DMS53 (cell line): ENCODE measurements at regions not wholly inside any gene's neighbourhood (a gene's known extent, or its start where the extent isn't known, plus 50 kb on each side); places are given as distances from the start of the nearest gene placed in this dataset.
"Not testable (repeated sequence)": the region's sequence is repeated elsewhere in the genome, so short reads cannot be mapped to it uniquely, and the experiment has no call there.

ENCODE experiments used
- DNase-seq: peaks from one replicate; lab custom pipeline; 2025; lab: John Stamatoyannopoulos, UW

DNA sequence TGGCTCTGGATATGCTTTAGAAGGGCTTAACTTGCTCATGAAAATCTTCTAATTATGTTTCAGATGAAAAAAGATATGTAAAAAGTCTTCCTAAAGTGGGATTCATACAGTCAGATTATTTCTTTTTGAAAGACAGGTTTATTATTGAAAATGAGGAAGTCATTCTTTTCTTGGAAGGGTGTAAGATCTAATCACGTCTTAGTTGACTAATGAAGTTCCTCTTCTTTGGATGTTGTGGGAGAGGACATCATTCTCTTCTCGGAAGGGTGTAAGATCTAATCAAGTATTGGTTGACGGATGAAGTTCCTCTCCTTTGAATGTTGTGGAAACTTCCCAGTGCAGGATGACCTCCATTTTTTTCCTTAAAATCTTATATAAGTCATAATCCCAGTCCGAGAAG, 74.9 kb downstream of the ALG10 start:
- DNase-seq = no peak

DNA sequence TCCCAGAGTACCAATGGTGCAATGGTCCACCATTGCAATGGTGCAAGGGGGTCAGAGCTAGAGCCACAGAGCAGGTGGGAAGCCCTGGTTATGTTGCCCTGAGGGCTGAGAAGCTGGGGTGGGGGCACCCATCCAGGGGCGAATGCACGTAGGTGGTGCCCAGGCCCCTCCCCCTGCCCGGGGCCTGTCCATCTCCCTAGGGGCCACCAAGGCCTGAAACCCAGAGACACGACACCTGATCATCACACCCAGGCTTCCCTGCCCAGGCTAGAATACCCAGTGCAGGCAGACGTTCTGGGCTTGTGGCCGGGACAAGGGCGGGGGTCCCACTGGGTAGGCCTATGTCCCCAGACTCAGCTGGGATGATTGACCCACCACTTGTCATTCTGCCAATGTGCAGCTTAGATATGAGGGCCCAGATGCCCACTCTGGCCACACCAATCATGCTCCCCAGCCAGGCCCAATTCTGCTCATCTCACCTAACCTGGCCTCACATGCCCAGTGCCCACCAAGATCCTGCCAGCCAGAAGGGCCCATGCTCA, 83.2 kb downstream of the ALG10 start:
- DNase-seq = no peak

DNA sequence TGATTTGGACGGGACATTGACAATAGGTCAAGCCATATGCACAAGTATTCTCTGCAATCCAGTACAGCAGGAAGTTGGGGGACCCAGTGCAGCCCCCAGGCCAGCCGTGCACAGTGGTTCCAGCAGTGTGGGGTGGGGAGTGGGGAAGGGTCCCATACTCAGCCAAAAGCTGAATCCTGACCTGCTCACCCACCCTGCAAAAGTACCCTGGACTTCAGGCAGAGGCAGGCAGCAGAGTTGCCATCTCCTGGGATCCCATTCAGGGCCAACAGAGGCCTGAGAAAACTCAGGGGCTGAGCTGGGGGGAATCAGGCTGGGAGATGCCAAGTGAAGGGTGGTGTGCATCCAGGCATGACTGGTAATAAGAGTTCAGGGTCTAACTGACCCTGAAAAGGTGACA, 83.9 kb downstream of the ALG10 start:
- DNase-seq = no peak

DNA sequence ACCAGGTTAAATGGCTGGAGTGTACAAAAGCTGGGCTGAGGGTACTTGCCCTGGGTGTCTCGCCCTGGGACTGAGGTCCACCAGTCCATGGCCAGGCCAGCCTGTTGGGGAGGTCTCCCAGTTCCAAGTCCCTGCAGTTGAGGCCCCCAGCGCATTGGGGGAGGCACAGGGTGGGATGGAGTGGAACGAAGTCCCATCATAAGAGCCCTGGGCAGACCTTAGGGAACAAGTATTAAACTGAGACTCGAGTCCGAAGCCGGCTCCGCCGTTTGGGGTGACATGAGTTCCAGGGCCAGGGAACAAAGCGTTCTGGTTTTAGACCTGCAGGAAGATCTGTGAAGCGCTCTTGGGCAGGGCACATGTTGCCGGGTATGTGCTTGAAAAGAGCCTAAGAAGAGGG, 84.7 kb downstream of the ALG10 start:
- DNase-seq = no peak

DNA sequence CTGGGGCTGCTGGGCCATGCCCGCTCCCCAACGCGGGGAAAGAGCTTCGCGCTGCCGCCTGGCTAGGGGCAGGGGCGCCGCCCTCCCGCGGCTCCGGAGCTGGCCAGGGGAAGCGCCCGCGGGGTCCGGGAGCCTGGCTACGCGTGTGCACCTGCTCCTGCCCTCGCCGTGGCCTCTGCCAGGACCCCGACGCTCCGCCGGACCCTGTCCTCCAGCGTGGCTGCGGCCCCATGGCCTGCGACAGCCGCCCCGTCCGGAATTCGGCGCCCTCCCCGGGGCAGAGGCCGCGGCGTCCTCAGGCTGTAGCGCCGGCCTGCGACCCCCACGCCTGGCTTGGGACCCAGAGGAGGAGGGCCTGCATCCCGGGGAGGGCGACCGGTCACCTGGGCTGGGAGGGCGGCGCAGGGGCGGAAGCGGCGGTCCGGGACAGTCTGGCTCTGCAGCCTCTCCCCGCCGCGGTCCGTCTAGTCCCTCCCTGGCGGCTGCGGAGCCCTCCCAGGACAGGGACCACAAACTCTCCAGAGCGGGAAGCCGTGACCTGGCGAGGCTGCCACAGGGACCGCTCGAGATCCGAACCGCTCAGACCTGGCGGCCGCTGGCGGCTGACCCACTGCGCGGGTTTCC, 85.6 kb downstream of the ALG10 start:
- DNase-seq = no peak

DNA sequence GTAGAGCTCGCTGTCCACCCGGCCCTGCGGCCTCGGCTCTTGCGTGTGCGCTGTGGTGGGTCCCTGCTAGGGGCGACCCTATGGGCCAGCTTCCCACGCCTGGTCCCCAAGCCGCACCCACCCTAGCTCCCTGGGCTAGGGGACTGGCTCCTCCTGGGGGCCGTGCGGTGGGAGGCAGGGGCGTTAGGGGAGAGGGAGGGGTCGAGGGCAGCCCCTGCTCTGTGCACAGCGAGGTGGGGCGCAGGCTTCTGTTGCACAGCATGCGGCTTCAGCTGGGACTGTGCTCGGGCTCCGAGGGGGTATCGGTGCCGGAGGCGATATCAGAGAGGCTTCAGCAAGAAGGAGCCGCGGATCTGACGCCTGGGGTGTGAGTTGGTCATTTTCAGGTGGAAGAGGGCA, 86.1 kb downstream of the ALG10 start:
- no peak for DNase-seq

DNA sequence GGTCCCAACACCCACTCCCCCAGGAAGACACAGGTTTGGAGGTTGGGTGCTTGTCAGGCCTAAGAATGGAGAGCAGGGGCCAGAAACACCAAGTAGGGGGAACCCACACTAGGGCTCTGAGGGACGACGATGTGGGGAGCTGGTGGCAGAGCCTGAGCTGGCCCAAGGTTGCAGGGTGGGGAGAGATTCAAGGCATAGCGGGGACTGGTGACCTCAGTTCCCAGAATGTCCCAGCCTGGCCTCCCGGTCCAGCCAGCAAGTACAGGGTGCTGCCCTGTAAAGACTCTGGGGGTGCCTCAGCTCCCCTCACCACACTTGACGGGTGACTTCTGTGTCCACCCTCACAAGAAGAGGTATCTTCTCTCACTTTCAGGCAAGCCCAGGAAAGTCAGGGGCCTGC, 86.7 kb downstream of the ALG10 start:
- DNase-seq = no peak

DNA sequence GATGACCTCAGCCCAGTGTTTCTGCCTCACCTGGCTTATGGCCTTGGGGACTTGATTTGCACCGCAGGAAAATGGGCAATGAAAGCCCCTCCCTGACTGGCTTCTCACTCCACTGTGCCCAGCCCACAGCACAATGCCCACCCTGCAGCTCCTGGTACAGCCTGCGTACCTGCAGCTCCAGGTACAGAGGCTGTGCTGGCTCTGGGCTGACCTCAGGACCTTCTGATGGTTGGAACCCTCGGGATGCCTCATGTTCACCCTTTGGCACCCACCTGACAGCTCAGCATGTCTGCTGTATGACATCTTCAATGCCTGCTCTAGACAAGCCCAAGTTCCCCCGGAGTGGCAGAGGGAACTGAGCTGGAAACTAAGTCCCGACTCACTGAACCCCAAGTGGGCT, 87.1 kb downstream of the ALG10 start:
- no peak for DNase-seq

DNA sequence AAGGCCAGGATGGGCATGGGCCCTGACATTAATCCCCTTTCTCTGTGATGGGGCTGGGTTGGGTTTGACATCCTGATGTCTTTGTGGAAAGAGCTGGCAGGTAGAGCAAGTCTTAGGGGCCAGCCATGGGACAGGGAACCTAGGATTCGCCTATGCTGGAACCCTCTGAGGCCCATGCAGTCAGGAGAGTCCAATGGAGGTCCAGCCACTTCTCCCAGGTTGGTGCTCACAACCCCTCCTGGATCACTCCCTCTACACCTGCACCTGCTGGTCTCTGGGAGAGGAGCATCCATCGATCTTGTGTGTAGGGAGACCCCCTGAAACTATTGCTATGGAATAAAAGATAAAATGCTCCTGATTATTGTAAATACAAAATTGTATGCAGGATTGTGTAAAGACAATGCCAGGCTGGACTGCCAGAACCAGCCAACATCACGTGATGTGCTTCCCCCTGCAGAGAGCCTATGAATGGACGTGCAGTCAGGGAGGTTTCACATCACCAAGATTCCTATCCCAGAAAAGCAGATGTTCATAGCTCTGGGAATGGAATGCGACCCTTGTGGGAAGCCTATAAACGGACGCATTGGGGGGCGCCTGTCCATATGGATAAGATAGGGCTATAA, 87.7 kb downstream of the ALG10 start:
- not testable (repeated sequence) for DNase-seq

DNA sequence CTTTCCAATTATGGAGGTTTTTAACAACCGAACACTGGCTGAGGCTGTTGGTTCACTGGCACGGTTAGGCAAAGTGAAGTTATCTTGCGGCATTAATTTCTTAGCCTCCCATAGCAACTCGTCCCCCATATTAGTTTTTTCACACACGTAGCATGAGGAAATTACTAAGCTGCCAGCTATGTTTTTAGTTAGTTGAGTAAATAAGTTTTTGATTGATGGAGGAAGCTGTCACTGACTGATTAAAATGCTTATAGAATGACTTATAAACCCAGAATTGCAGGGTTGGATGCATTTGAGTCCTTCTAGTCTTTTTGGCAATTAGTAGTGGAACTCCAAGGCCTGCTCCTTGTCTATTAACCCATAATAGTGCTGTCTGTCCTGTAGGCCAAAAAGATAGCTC, 97.1 kb downstream of the ALG10 start:
- no peak for DNase-seq

DNA sequence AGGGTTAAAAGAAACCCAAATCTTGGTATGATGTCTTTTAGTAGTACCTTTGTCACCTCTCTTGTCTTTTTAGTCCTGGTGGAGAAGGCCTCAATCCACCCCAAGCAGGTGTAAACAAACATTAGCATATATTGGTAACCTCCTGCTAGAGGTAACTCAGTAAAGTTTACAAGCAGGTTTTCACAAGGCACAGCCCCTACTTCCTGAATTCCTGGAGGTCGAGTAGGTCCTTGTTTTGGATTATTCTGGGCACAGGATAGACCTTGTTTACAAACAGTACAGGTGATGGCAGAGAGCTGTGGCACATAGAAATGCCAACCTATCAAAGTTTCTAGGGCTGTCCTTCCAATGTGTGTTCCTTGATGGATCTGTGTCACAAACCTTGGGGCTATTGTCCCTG, 99.1 kb downstream of the ALG10 start:
- DNase-seq = no peak

DNA sequence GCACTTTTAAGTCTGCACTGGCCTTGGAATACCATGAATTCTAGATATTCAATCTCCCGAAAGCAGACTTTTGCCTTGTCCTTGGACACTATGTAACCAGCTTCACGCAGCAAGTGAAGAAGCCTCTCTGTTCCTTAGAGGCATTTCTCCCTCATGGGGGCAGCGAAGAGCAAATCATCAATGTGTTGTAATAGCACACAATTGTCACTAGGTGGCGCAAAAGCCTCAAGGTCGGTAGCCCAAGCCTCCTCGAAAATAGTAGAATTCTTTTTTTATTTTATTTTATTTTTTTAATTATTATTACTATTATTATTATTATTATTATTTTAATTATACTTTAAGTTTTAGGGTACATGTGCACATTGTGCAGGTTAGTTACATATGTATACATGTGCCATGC, 100.8 kb downstream of the ALG10 start:
- DNase-seq = peak; percentile 78

DNA sequence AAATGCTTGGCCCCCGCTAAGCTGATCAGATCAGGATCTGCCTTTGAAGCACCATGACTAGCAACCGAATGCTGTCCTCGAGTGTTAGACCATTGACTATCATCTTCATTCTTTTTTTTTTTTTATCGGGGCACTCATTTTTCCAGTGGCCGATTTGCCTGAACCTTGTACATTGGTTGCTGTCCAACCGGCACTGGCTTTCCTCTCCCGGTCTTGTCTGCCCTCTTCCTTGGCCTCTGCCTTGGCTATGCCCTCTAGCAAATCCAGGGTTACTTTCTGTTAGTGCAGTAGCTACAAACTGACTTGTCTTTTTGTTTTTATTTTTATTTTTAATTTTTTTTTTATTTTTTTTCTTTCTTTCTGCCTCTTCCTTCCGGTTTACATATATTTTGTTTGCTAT, 102.3 kb downstream of the ALG10 start:
- DNase-seq = no peak

DNA sequence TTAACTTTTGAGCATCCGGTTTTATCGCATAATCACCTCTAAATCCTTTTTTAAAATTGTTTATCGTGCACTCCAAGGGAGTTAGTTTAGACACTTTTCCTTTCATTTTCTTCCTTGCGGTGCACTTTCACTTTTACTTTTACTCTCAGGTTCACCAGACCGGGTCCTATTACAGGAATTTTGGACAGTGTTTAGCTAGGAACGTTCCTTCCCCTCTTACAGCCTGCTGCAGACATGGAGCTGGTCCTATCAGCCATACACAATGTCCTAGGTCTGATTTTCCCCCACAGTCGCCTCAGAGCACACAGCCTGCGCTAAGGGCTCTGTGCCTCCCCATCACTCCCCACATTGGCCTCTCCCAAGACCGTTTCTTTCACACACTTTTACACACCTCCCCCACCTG, 103.9 kb downstream of the ALG10 start:
- peak; percentile 20 for DNase-seq

DNA sequence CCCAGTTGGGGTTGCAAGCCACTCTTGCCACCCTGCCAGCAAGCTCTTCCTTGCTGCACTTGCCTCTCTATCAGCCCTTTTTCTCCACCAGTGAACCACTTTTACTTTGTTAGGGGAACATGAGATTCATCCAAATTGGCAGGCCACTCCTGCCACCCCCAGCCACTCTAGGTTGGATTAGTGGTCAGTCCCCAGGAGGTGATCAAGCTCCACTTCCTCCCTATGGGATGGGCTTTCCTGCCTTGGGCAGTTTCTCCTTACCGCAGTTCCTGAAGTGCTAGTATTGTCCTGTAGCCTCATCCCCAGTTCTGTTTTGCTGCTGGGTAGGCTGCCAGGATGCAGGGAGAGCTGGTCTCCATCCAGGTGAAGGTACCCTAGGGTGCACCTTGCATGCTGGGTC, 104.5 kb downstream of the ALG10 start:
- no peak for DNase-seq

DNA sequence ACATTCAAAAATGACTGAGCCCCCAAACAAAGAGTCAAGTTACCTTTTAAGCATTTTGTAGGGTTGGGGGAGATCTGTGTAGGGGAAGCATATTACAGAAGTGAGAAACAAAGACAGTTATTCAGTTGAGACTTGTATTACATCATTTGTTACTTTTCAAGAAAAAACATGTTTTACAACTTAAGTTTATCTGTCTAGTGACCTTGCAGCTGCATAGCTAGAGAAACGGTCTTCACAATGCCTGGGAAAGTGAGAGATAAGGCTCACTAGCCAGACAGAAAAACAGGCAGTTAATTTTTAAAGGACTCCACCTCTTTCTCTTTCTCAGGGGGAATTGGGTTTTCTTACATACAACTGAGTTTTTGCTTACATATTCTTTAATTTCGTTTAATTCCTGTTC, 105.1 kb downstream of the ALG10 start:
- DNase-seq = not testable (repeated sequence)

DNA sequence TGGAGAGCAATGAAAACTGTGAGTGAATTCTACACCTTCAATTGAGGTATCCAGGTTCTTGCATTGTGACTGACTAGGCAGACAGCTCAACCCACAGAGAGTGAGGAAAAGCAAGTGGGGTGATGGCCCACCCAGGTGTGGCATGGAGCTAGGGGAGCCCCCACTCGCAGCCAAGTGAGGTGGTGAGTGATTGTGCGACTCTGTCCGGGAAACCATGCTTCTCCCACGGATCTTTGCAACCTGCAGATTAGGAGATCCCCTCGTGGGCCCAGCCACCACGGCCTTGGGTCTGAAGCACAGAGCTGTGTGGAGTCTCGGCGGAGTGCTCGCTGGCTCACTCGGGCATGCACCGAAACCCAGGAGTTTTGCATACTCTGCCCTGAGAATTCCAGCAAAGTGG, 120.1 kb downstream of the ALG10 start:
- DNase-seq = no peak

DNA sequence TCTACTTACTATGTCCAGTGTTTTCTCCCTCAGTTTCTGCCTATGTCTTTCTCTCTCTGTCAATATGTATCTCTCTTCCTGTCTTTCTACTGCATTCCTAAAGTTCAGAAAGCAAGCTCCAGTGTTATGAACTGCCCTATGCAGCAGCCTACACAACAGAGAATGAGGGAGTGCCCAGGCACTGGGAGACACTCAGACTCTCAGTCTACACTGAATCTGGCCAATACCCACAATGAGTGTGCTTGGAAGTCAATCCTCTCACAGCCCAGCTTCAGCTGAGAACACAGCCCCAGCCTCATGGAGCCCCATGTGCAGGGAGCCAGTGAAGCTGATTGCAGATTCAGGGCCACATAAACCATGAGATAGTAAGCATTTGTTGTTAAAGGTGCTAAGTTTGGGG, 128.7 kb downstream of the ALG10 start:
- no peak for DNase-seq

DNA sequence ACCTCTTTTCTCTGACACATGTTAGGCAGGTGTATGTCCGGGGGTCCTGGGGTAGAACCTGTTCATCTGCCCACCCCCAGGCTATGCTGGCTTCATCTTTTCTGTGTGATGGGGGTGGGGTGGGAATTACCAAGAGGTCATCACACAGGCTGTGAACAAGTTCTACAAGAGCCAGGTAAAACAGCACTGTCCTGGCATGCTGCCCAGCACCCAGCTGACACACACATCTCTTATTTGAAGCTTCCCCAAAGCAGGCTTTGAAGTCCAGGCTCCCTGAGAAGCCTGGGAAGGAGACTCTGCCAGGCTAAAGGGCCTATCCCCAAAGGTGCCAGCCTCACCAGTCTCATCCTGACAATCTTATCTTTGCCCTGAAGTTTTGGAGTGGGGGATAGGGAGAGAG, 141.1 kb downstream of the ALG10 start:
- DNase-seq = peak; percentile 11

DNA sequence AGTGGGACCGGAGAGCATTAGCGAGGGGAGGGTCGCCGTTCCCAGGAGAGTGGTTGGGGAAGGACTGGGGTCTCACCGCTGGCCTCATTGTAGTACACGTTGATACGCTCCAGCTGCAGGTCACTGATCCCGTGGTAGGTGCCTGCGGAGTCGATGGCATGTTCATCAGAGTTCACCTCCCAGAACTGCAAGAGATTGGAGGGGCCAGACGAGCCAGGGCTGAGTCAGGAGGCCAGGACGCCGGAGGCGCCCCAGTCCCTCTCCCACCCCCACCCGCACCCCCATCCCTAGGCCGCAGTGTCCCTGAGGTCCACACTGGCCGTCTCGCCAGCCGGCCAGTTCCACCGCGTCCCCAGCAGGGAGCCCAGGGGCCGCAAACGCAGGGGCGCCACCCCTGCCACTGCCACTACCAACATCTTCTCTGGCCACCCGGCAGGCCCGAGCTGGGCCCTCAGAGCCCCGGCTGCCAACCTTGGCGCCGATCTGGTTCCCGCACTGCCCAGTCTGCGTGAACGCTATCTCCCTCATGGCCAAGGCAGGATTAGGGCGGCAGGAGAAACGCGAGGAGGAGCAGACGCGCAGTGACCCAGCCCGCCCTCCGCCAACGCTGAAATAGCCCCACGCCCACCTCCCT, 144.2 kb downstream of the ALG10 start:
- DNase-seq = no peak

DNA sequence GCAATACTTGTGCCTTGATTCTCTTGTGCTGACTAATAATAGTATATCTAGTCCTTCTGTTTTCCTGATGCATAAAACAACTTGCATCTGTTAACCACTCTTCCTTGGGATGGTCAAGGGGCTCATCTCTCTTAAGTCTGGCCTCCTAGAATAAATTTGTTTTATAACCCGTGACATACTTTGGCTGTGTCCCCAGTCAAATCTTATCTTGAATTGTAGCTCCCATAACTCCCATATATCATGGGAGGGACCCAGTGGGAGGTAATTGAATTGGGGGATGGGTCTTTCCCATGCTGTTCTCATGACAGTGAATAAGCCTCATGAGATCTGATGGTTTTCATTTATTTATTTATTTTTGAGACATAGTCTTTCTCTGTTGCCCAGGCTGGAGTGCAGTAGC, 146.2 kb downstream of the ALG10 start:
- not testable (repeated sequence) for DNase-seq

DNA sequence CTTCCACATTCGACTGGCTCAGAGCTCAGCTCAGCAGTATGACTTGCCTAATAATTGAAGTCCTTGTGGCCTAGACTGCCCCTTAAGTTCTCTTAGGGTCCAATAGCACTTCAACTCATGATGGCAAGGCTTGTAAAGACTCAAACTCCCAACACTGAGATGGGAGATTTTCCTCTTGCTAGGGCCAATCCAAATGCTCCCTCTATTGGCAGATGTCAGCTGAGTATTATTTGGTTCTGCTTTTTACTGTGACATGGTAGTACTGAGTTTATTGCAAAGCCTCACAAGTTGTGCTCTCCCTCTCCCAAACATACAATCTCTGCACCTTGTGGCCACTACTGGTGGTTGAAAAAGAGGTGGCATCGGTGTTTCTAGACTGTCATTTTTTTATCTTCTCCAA, 164.2 kb downstream of the ALG10 start:
- DNase-seq = no peak

DNA sequence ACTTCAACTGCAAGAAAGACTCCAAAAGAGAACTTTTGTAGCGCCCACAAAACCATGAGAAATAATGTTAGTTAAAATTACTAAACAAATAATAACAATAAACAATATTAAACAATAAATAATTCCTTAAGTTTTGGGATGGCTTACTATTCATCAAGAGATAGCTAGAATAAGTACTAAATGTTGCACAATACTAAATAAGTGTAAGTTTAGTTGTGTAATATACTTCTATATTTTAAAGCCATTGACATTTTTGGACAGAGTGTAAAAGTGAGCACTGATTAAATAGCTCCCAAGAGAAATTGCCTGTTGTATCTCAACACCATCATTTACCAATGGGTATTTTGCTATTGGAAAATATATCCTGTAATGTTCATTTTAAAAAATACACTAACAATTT, 166.7 kb downstream of the ALG10 start:
- DNase-seq = no peak

DNA sequence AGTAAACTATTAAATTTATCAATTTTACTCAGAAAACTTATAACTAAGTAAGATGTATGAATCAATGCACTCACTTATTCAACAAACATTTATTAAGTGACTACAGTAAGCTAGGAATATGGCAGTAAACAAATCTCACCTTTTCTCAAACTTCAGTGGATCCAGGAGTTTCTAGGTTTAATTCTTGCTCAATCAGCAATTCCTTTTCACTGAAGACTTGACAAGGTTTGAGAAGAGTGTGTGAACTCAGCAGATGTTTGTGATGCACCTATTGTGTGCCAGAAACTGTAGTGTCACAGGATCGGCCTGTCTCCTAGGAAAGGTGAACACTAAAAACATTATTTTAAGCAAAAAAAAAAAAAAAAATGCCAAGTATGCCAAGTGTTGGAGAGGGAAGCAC, 167.8 kb downstream of the ALG10 start:
- no peak for DNase-seq
